ENCODE measurements at regions not wholly inside any gene's neighbourhood (a gene's known extent, or its start where the extent isn't known, plus 50 kb on each side); places are given as distances from the start of the nearest gene placed in this dataset.

DNA sequence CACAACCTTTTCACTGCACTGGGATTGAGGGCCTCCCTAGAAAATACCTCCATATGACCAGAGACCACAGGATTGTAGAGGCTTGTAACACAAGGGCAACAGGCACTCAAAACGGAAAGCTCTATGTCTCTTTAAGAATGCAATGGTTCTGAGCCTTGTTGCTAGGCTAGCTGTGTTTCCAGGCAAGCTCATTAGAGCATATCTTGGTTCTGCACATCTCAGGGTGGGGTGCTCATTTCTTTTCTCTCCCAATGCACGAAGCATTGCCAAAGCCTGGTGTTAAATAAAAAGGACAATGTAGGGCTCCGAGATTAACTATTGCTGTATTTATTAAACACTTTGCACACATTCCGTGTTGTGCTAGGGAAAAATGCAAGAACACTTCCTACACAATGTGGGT is 315.9 kb downstream of the PRDM2 start:
- H3K4me1 Mint-ChIP-seq (ENCODE audit: low read depth): no peaks in the 10 kb centered on the region
- DNase-seq (no peak), ATAC-seq (no peak)

DNA sequence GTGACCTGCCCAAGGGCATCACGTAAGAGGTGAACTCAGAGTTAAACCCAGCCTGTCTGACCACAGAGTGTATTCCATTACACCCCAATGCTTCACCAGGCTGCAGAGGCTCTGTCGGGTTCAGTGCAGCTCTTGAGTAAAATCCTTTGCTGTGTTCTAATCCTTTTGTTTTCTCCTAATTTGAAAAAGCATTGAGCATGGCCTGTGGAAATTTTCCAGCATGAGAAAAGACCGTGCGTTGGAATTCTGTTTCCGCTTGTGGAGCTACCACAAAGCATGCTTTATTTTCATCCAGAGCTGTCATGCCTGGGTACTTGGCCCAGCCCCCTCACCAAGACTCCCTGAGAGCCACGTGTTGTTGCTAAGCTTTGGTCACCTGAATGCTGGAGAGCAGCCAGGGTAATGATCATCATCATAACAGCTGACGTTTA is 317.6 kb downstream of the PRDM2 start:
- H3K4me3 Mint-ChIP-seq: no peak overlapping the region
- no peaks in the 10 kb centered on the region for H3K4me1 Mint-ChIP-seq (ENCODE audit: low read depth)
- H3K27me3 Mint-ChIP-seq (ENCODE audit: low read depth): peaks cover 13% of the 10 kb centered on the region
- H3K36me3 Mint-ChIP-seq (ENCODE audit: insufficient read depth): no peaks in the 10 kb centered on the region
- H3K9me3 Mint-ChIP-seq: no peaks in the 10 kb centered on the region
- ATAC-seq: no peak
- no peak for DNase-seq

More for the DNA sequence above, 315.9 kb downstream of the PRDM2 start:
- Mint-ChIP-seq H3K27me3 (ENCODE audit: low read depth) (peaks cover 12% of the 10 kb centered on the region), H3K9me3 (no peaks in the 10 kb centered on the region), H3K4me3 (no peak overlapping the region), H3K36me3 (ENCODE audit: insufficient read depth) (no peaks in the 10 kb centered on the region)

DNA sequence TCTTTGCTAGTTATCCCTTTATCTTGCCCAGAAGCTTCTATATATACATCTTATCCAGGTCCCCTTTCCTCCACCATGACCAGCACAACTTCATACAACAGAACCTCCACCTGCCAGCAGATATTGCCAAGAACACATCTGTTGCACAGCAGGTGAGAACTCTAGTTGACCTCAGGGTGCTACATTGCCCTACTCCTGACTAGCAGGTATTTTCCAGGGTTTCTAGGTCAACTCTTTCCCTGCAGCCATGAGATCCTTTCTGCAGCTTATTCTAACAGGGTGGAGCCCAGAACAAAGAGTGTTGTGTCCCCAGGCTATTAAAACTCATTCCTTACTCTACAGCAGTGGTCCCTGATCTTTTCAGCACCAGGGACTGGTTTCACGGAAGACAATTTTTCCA is 319.5 kb downstream of the PRDM2 start:
- no peaks in the 10 kb centered on the region for H3K9me3 Mint-ChIP-seq
- peaks cover 12% of the 10 kb centered on the region for H3K27me3 Mint-ChIP-seq (ENCODE audit: low read depth)
- H3K4me1 Mint-ChIP-seq (ENCODE audit: low read depth): no peaks in the 10 kb centered on the region
- ATAC-seq: no peak
- H3K36me3 Mint-ChIP-seq (ENCODE audit: insufficient read depth): no peaks in the 10 kb centered on the region
- no peak for DNase-seq
- H3K4me3 Mint-ChIP-seq: no peak overlapping the region

DNA sequence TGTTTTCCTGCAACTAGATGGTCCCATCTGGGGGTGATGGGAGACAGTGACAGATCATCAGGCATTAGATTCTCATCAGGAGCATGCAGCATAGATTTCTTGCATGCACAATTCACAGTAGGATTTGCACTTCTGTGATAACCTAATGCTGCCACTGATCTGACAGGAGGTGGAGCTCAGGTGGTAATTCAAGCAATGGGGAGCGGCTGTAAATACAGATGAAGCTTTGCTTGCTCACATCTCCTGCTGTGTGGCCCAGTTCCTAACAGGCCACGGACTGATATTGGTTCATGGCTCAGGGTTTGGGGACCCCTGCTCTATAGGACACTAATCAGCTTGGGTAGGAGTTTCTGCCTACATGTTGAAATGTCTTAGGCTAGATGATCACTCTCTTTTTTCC is 320.0 kb downstream of the PRDM2 start:
- H3K36me3 Mint-ChIP-seq (ENCODE audit: insufficient read depth): no peaks in the 10 kb centered on the region
- no peak overlapping the region for H3K4me3 Mint-ChIP-seq
- no peak for ATAC-seq
- no peak for DNase-seq
- H3K27me3 Mint-ChIP-seq (ENCODE audit: low read depth): peaks cover 12% of the 10 kb centered on the region
- H3K4me1 Mint-ChIP-seq (ENCODE audit: low read depth): no peaks in the 10 kb centered on the region
- no peaks in the 10 kb centered on the region for H3K9me3 Mint-ChIP-seq

DNA sequence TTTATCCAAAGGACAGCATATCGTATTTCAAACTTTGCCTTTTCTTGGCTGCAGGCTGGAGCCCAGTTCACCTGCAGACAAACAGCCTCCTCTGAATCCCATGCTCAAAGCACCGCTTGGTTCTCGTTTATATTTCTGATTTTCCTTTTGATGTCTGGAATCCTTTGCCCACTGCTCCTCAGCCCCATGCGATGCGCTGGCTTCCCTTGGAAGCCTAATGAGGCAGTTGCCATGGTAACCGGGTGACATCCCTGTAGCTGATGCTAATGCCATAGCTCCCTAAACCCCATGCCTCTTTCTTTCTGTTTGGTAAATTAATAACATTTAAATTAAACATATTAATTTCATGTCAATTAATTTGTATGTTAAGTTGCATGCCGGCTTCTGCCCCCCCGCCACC is 327.1 kb downstream of the PRDM2 start:
- Mint-ChIP-seq H3K27me3 (ENCODE audit: low read depth) (peaks cover 4% of the 10 kb centered on the region), H3K36me3 (ENCODE audit: insufficient read depth) (no peaks in the 10 kb centered on the region), H3K9me3 (no peaks in the 10 kb centered on the region), H3K4me1 (ENCODE audit: low read depth) (no peaks in the 10 kb centered on the region), H3K4me3 (no peak overlapping the region)
- no peak for ATAC-seq
- DNase-seq: no peak

DNA sequence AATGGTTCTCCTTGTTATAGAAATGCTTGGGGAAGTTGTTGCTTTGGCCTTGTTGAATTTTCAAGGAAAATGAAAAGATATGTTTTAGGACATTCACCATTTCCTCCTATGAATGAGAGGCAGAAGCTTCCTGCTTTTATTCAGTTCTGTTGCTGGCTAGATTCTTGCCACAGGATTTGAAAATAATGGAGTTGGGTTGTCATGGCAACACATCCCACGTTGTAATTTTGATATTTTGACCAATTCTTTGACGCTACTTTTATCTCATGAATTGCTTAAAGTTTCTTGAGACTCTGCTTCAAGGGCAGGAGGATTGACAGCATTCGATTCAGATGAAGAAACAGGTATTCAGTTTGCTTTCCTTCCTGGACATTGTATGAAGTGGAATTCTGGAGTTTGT is 331.5 kb downstream of the PRDM2 start:
- H3K4me1 Mint-ChIP-seq (ENCODE audit: low read depth): no peaks in the 10 kb centered on the region
- no peaks in the 10 kb centered on the region for H3K36me3 Mint-ChIP-seq (ENCODE audit: insufficient read depth)
- DNase-seq: no peak
- no peak overlapping the region for H3K4me3 Mint-ChIP-seq
- peaks cover 7% of the 10 kb centered on the region for H3K9me3 Mint-ChIP-seq
- H3K27me3 Mint-ChIP-seq (ENCODE audit: low read depth): peaks cover 8% of the 10 kb centered on the region
- no peak for ATAC-seq

DNA sequence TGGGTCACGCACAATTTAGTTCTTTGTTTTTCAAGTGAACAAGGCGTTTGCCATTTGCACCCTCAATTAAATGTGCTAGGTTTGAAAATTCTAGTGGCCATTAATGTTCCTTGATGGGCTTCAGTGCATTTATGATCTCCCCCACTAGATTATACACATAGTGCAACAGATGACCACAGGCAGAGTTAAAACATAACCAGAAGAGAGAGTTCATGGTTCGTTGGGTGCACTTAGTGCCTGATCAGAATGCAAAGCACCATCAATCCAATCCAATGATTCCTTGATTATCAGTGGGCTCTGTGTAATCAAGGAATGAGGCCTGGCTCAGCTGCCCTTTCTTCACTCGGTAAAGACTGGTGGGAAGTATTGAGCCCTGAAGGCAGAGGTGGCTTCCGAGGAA is 334.5 kb downstream of the PRDM2 start:
- Mint-ChIP-seq H3K4me3 (no peak overlapping the region), H3K36me3 (ENCODE audit: insufficient read depth) (no peaks in the 10 kb centered on the region), H3K4me1 (ENCODE audit: low read depth) (no peaks in the 10 kb centered on the region), H3K9me3 (peaks cover 7% of the 10 kb centered on the region), H3K27me3 (ENCODE audit: low read depth) (peaks cover 8% of the 10 kb centered on the region)
- no peak for DNase-seq
- no peak for ATAC-seq

DNA sequence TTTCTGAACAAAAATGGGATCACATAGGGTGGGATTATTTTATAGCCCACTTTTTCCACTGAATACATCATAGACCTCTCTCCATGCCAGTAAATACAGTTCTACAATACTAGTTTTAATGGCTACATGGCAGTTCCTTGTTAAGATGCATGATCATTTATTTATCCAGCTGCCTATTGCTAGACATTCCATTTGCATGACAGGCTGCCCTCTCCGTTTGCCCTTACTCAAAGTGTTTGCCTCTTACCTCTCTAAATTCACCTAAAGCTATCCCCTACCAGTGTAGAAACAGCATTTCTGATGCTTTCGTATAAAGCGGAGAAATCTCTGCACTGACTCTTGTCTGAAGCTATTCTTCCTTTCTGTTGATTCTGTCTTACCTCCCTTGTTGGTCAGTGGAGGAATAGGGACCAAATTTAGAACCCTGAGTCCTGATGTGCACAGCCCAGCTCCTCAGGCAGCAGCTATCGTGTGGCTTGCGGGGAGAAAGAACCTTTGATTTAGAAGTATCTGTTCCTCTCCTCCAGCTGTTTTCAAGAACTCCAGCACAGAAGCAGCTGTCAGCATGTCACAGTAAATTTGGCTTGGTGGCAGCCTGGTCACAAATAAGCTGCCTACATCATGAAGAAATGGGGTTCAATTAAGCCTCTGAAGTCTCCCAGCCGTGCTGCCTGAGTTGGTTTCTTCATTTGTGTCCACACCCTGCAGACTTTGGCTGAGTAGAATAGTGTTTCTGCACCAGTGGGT is 337.3 kb downstream of the PRDM2 start:
- Mint-ChIP-seq H3K4me1 (ENCODE audit: low read depth) (no peaks in the 10 kb centered on the region), H3K9me3 (peaks cover 20% of the 10 kb centered on the region), H3K36me3 (ENCODE audit: insufficient read depth) (no peaks in the 10 kb centered on the region), H3K4me3 (no peak overlapping the region), H3K27me3 (ENCODE audit: low read depth) (peaks cover 7% of the 10 kb centered on the region)
- no peak for DNase-seq
- ATAC-seq: no peak

DNA sequence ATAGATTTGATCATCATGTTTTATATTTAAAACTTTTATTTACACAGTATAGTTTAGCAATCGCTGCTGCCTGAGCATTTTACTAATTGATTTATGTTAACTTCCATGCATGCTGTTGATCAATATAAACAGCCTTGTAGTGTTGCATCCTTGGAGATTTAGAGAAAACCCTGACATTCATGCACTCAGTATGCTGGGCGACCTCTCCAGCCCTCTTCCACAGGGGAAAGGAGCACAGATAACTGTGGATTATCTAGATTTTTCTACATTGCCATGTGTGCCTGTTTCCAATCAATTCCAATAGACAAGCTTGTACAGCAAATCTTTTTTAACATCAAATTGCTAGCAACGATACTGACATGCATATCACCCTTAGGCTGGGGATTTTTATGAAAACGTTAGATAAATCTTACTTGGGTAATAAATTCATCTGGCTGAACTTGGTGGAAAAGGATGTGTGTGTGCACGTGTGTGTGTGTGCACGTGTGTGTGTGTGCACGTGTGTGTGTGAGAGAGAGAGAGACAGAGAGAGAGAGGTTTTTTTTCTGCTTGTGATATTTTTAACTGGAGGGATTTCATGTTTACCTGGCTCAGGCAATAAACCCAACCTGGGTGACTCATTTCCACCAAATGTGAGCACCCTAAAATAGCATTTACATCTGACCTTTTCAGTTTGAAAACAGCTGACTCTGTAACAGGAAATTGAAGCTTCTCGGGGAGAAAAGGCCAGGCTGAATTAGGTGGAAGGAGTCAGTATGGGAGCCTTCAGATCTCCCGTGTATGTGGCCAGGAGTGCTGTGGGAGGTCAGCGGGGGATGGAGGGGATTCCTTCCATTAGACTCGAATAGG is 339.8 kb downstream of the PRDM2 start:
- no peaks in the 10 kb centered on the region for H3K4me1 Mint-ChIP-seq (ENCODE audit: low read depth)
- no peak for DNase-seq
- H3K4me3 Mint-ChIP-seq: no peak overlapping the region
- peaks cover 5% of the 10 kb centered on the region for H3K27me3 Mint-ChIP-seq (ENCODE audit: low read depth)
- peaks cover 23% of the 10 kb centered on the region for H3K9me3 Mint-ChIP-seq
- no peaks in the 10 kb centered on the region for H3K36me3 Mint-ChIP-seq (ENCODE audit: insufficient read depth)
- ATAC-seq: no peak

DNA sequence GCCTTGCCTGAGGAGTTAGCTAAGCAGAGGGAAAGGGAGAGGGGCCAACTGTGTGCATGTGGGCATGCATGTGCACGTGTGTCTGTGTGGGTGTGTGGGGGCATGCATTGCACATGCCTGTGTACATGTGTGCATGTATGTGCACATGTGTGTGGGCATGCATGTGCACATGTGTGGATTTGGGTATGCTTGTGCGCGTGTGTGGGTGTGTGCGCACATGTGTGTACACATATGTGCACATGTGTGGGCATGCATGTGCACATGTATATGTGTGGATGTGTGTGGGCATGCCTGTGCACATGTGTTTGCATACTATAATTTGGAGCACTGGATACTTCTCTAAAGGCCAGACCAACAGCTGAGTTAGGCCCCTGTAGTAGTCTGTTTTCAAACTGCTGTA is 350.0 kb downstream of the PRDM2 start:
- no peaks in the 10 kb centered on the region for H3K36me3 Mint-ChIP-seq (ENCODE audit: insufficient read depth)

DNA sequence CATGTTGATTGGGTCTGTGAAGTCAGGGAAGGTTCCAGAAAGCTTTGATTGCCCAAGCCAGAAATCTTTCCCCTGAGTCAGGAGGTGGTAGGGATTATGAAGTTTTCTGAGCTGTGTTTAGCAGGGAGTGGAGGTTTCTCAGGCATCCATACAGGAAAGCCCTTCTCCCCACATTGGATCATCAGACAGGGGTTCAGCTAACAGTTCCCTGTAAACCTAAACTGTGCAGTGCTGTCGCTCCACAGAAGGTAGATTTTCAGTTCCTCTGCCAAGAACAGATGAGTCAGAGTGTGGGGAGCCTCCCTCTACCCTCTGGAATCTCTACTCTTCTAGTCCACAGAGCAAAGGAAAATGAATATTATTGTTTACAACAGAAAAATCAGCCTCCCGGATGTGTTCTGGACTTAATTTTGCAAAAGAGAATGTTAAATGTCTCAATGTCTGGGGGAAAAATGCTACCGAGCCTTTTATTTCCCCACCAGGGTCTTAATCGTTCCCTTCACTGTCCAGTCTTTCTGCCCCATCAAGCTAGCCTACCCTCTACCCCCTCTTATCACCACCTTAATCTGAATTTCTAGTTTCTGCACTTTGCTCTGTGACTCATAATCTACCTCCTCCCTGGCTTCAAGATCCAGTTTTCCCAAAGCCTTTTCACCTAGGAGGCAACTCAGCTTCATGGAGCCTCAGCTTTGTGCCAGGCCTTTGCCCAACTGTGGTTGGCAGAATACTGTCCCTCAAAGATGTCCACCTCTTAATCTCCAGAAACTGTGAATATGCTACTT is 355.6 kb downstream of the PRDM2 start:
- Mint-ChIP-seq H3K9me3 (peaks cover 7% of the 10 kb centered on the region), H3K27me3 (ENCODE audit: low read depth) (peaks cover 7% of the 10 kb centered on the region), H3K4me3 (no peak overlapping the region), H3K36me3 (ENCODE audit: insufficient read depth) (no peaks in the 10 kb centered on the region), H3K4me1 (ENCODE audit: low read depth) (no peaks in the 10 kb centered on the region)
- DNase-seq (no peak), ATAC-seq (no peak)

More for the DNA sequence above, 350.0 kb downstream of the PRDM2 start:
- H3K27me3 Mint-ChIP-seq (ENCODE audit: low read depth): peaks cover 2% of the 10 kb centered on the region
- ATAC-seq (no peak), DNase-seq (no peak)
- no peaks in the 10 kb centered on the region for H3K9me3 Mint-ChIP-seq
- no peak overlapping the region for H3K4me3 Mint-ChIP-seq
- no peaks in the 10 kb centered on the region for H3K4me1 Mint-ChIP-seq (ENCODE audit: low read depth)

DNA sequence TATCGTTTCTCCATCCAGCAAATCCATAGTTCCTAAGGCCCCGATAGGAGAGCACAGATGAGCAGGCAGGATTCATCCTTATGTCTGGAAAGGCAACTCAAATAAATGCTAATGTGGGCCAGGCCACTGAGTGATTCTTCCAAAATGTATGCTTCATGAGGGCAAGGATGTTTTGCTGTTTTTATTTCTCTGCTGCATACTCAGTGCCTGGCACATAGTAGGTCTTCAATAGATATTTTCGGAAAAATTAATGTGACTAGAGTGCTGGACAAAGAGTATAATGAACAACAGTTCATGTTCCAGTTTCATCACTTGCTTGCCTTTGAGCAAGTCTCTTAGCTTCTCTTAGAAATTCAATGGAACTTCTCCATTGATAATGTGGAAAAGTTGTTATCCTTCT is 357.7 kb downstream of the PRDM2 start:
- no peak for ATAC-seq
- Mint-ChIP-seq H3K36me3 (ENCODE audit: insufficient read depth) (no peaks in the 10 kb centered on the region), H3K4me1 (ENCODE audit: low read depth) (no peaks in the 10 kb centered on the region)

DNA sequence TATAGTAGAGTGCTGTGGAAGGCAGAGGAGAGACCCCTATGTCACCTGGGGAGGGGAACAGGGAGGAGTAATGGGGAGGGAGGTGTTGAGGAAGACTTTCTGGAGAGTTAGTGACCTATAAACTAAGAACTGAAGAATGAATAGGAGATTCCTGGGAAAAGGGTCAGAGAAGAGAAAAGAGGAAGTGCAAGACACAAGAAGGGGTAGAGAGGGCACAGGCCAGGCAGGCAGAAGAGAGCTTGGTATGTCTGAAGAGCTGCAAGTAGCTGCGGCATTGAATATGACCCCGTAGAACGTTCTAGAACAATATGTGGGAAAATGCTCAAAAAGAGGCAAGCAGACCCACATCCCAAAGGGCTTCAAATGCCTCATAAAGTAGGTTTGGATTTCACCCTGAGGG is 361.2 kb downstream of the PRDM2 start:
- no peak overlapping the region for H3K4me3 Mint-ChIP-seq
- DNase-seq (no peak), ATAC-seq (no peak)
- no peaks in the 10 kb centered on the region for H3K4me1 Mint-ChIP-seq (ENCODE audit: low read depth)
- peaks cover 7% of the 10 kb centered on the region for H3K9me3 Mint-ChIP-seq
- no peaks in the 10 kb centered on the region for H3K36me3 Mint-ChIP-seq (ENCODE audit: insufficient read depth)
- peaks cover 5% of the 10 kb centered on the region for H3K27me3 Mint-ChIP-seq (ENCODE audit: low read depth)

More for the DNA sequence above, 357.7 kb downstream of the PRDM2 start:
- Mint-ChIP-seq H3K9me3 (peaks cover 7% of the 10 kb centered on the region), H3K27me3 (ENCODE audit: low read depth) (peaks cover 7% of the 10 kb centered on the region), H3K4me3 (no peak overlapping the region)
- no peak for DNase-seq

DNA sequence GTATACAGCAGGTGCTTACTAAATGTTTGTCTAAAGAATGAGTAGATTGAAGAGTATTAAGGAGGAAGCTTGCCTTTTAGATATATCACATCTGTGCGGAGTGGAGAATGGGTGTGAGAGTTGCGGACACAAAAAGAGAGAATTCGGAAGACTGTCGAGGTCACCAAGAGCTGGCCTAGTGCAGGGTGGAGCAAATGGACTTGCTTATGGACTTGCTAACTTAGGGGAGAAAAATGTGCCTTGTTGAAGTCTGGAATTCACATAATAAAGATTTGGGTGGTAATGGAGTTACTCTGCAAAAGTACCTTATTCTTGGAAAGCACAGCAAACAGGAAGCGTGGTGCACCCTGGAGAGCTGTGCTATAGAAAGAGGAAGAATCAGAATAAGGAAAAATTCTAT is 361.7 kb downstream of the PRDM2 start:
- Mint-ChIP-seq H3K9me3 (peaks cover 7% of the 10 kb centered on the region), H3K4me1 (ENCODE audit: low read depth) (no peaks in the 10 kb centered on the region), H3K36me3 (ENCODE audit: insufficient read depth) (no peaks in the 10 kb centered on the region), H3K27me3 (ENCODE audit: low read depth) (peaks cover 5% of the 10 kb centered on the region), H3K4me3 (no peak overlapping the region)
- no peak for ATAC-seq
- DNase-seq: no peak

Measured in activated T-cell treated with anti-CD3 and anti-CD28 coated beads, Interleukin-2, amount 50 U/mL, for 4 hours (primary cell).